DOHH2 (cell line): ENCODE measurements at regions not wholly inside any gene's neighbourhood (a gene's known extent, or its start where the extent isn't known, plus 50 kb on each side); places are given as distances from the start of the nearest gene placed in this dataset.

Experiments
- H3F3A ChIP-seq: fragments of 200-600 bp; sonication (generic), shearing (Covaris generic); 2 replicates; pipeline ENCODE4 v1.6.0; 2016; ENCODE audit warnings: antibody characterized with exemption, mild to moderate bottlenecking; ENCODE audit not compliant: control insufficient read depth, insufficient read depth
- H3K27ac ChIP-seq: fragments of 200-600 bp; sonication (generic); 2 replicates; pipeline ENCODE4 v1.5.1; 2014; ENCODE audit warnings: low read depth, mild to moderate bottlenecking, low read length, moderate library complexity
- H3K27me3 ChIP-seq: fragments of 200-600 bp; sonication (generic); 2 replicates; pipeline ENCODE4 v1.6.1; 2014; ENCODE audit warnings: mild to moderate bottlenecking, low read length, mixed read lengths; ENCODE audit not compliant: control insufficient read depth
- H3K36me3 ChIP-seq: fragments of 200-600 bp; sonication (generic); 2 replicates; pipeline ENCODE4 v1.6.1; 2014; ENCODE audit warnings: mild to moderate bottlenecking, low read length, moderate library complexity, mixed read lengths; ENCODE audit not compliant: control insufficient read depth
- H3K4me1 ChIP-seq: fragments of 200-600 bp; sonication (generic); 2 replicates; pipeline ENCODE4 v1.6.1; 2014; ENCODE audit warnings: mild to moderate bottlenecking, low read length, mixed read lengths; ENCODE audit not compliant: control insufficient read depth
- H3K4me2 ChIP-seq: fragments of 200-600 bp; sonication (generic); 2 replicates; pipeline ENCODE4 v1.6.0; 2014; ENCODE audit warnings: mild to moderate bottlenecking, low read length, moderate library complexity
- H3K4me3 ChIP-seq: fragments of 200-600 bp; sonication (generic); 2 replicates; pipeline ENCODE4 v1.5.1; 2014; ENCODE audit warnings: mild to moderate bottlenecking, low read length, mixed read lengths
- H3K79me2 ChIP-seq: fragments of 200-600 bp; sonication (generic); 2 replicates; pipeline ENCODE4 v1.6.1; 2014; ENCODE audit warnings: mild to moderate bottlenecking, low read length, mixed read lengths; ENCODE audit not compliant: control insufficient read depth
- H3K9me2 ChIP-seq: fragments of 200-600 bp; sonication (generic); replicated peaks from 2 replicates; pipeline ENCODE4 v1.6.1; 2014; ENCODE audit warnings: mild to moderate bottlenecking, low read length, mixed read lengths; ENCODE audit not compliant: control insufficient read depth
- H3K9me3 ChIP-seq: fragments of 200-600 bp; sonication (generic); 2 replicates; pipeline ENCODE4 v1.6.1; 2014; ENCODE audit warnings: antibody characterized with exemption, low read length, mixed read lengths; ENCODE audit not compliant: control insufficient read depth, insufficient read depth
- H4K20me1 ChIP-seq: fragments of 200-600 bp; sonication (generic); 2 replicates; pipeline ENCODE4 v1.6.0; 2014; ENCODE audit warnings: low read depth, mild to moderate bottlenecking, antibody characterized with exemption, low read length, moderate library complexity; ENCODE audit not compliant: control insufficient read depth, insufficient read depth
- CTCF ChIP-seq: fragments of 200-600 bp; sonication (generic); IDR thresholded peaks from one replicate; pipeline ENCODE4 v1.5.1; 2014; ENCODE audit warnings: antibody characterized with exemption, mild to moderate bottlenecking, low read depth, low read length; ENCODE audit not compliant: poor library complexity, severe bottlenecking
- EZH2phosphoT487 ChIP-seq: fragments of 200-600 bp; sonication (generic); IDR thresholded peaks from 2 replicates; pipeline ENCODE4 v1.6.1; 2017; ENCODE audit warnings: borderline replicate concordance, mild to moderate bottlenecking, antibody characterized with exemption, low read length, moderate library complexity, mixed read lengths

DNA sequence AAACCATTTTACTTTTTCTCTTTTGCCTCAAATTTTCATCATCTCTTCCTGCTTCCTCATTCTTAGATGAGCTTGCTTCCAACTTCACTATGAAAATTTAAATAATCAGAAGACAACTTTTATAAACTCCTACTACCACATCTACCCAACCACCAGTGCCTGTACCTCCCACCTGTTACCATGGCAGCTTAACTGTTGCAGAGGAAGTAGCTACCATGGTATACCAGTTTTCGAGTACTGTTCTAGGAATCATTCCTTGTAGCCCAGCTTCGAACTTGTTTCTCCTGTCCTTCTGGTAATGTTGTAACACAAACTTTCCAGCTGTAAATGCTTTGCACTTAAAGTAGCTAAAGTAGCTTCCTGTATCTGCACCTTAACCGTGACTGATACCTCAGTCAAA, 266.8 kb upstream of the NREP start:
- H3K9me2 ChIP-seq, result no peaks in the 10 kb centered on the region
- TF ChIP-seq CTCF (no peak), EZH2phosphoT487 (no peak)
- H3K27me3 ChIP-seq, result no peaks in the 10 kb centered on the region
- H3K9me3 ChIP-seq, result no peaks in the 10 kb centered on the region
- no peak overlapping the region for H3K4me2 ChIP-seq
- no peaks in the 10 kb centered on the region for H4K20me1 ChIP-seq
- H3K36me3 ChIP-seq, result no peaks in the 10 kb centered on the region
- no peak overlapping the region for H3K4me3 ChIP-seq
- no peaks in the 10 kb centered on the region for H3K79me2 ChIP-seq
- H3K27ac ChIP-seq, result no peak overlapping the region
- H3F3A ChIP-seq, result no peaks in the 10 kb centered on the region
- no peaks in the 10 kb centered on the region for H3K4me1 ChIP-seq

- Histone ChIP-seq H3K9me2 (no peaks in the 10 kb centered on the region), H3K4me3 (no peak overlapping the region), H3K4me2 (no peak overlapping the region), H3K27me3 (no peaks in the 10 kb centered on the region), H3F3A (no peaks in the 10 kb centered on the region), H3K27ac (no peak overlapping the region), H3K4me1 (no peaks in the 10 kb centered on the region), H4K20me1 (no peaks in the 10 kb centered on the region), H3K36me3 (no peaks in the 10 kb centered on the region), H3K9me3 (no peaks in the 10 kb centered on the region), H3K79me2 (no peaks in the 10 kb centered on the region)
- TF ChIP-seq EZH2phosphoT487 (no peak), CTCF (no peak)
These were observed 261.9 kb upstream of the NREP start for GRCh38 chr5:112018846-112019245.

- no peak overlapping the region for H3K4me3 ChIP-seq
- H4K20me1 ChIP-seq, result no peaks in the 10 kb centered on the region
- H3K9me3 ChIP-seq, result no peaks in the 10 kb centered on the region
- no peaks in the 10 kb centered on the region for H3K27me3 ChIP-seq
- H3K4me2 ChIP-seq, result no peak overlapping the region
- no peaks in the 10 kb centered on the region for H3K79me2 ChIP-seq
- no peaks in the 10 kb centered on the region for H3K4me1 ChIP-seq
- no peaks in the 10 kb centered on the region for H3K9me2 ChIP-seq
- H3F3A ChIP-seq, result no peaks in the 10 kb centered on the region
- TF ChIP-seq EZH2phosphoT487, result no peak
- TF ChIP-seq CTCF, result no peak
- H3K36me3 ChIP-seq, result no peaks in the 10 kb centered on the region
- no peak overlapping the region for H3K27ac ChIP-seq
These were observed 260.0 kb upstream of the NREP start for GRCh38 chr5:112016980-112017379.

DNA sequence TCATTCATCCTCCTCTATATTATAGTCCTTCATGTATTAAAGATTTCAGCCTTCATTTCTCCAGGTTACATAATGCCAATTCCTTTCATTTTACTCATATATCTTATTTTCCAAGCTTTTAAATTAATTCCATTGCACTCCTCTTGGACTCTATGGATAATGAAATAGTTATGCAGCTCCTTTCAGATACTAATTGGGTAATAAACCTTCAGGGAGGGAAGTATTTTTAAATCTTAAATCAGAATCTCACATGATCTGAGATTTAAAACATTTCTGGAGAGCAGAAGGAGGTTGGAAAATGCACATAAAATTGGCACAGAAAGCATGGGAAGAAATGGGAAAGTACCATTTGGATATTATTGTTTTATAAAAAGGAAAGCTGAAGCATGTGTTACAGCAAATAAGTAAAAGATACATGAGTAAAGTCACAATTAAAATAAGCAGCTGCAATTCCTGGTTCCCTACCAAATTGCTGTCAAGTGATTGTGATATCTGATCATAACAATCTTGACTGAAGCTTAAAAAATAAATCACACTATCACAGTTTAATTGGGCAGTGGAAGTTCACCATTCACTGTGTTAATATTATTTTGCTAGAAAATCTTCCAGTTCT, 257.9 kb upstream of the NREP start:
- H3K9me3 ChIP-seq, result no peaks in the 10 kb centered on the region
- no peaks in the 10 kb centered on the region for H3K9me2 ChIP-seq
- no peaks in the 10 kb centered on the region for H3K79me2 ChIP-seq
- H3F3A ChIP-seq, result no peaks in the 10 kb centered on the region
- H3K27ac ChIP-seq, result no peak overlapping the region
- H3K27me3 ChIP-seq, result no peaks in the 10 kb centered on the region
- no peaks in the 10 kb centered on the region for H3K36me3 ChIP-seq
- H3K4me3 ChIP-seq, result no peak overlapping the region
- no peaks in the 10 kb centered on the region for H4K20me1 ChIP-seq
- no peak overlapping the region for H3K4me2 ChIP-seq
- no peaks in the 10 kb centered on the region for H3K4me1 ChIP-seq
- TF ChIP-seq CTCF, result no peak
- TF ChIP-seq EZH2phosphoT487, result no peak
